ENCODE measurements at regions not wholly inside any gene's neighbourhood (a gene's known extent, or its start where the extent isn't known, plus 50 kb on each side); places are given as distances from the start of the nearest gene placed in this dataset.

GRCh38 chr10:106032450-106033002 is 1132.0 kb downstream of the SORCS1 start:
- H3K23ac ChIP-seq (ENCODE audit: insufficient read length), result no peak overlapping the region
- no peak overlapping the region for H3K4ac ChIP-seq (replicated peaks; ENCODE audit: insufficient read length, low read depth, low read length)
- ChIA-PET POLR2A (ENCODE audit: partially characterized antibody) (no interaction called here), CTCF (ENCODE audit: partially characterized antibody) (no interaction called here)
- no peak overlapping the region for H2BK120ac ChIP-seq (replicated peaks; ENCODE audit: low read depth, low read length)
- no peak overlapping the region for H3K9ac ChIP-seq (replicated peaks in 1 of 4; ENCODE audit: extremely low read depth in 1 of 4, low read depth in 3 of 4, low read length in 3 of 4)
- no peak overlapping the region for H3K56ac ChIP-seq (replicated peaks; ENCODE audit: insufficient read length, low read depth, low read length)
- no peaks in the 10 kb centered on the region for H3K36me3 ChIP-seq (ENCODE audit: control insufficient read depth in 2 of 4, insufficient read depth in 4 of 4, low read length in 3 of 4)
- H3K4me1 ChIP-seq (replicated peaks in 1 of 4; ENCODE audit: control insufficient read depth in 3 of 4, insufficient read depth in 4 of 4, low read length in 3 of 4), result no peaks in the 10 kb centered on the region
- H4K5ac ChIP-seq (ENCODE audit: insufficient read length, low read depth, low read length), result no peak overlapping the region
- no peak overlapping the region for H3K18ac ChIP-seq (ENCODE audit: extremely low read depth, low read length)
- H3K79me2 ChIP-seq (ENCODE audit: control insufficient read depth in 1 of 2, insufficient read depth in 2 of 2, low read length in 2 of 2), result no peaks in the 10 kb centered on the region
- H2BK12ac ChIP-seq (ENCODE audit: low read depth, low read length), result no peak overlapping the region
- no peak overlapping the region for H3K4me2 ChIP-seq (ENCODE audit: insufficient read depth in 1 of 2, low read depth in 2 of 2, low read length in 2 of 2)
- H4K8ac ChIP-seq (ENCODE audit: extremely low read depth, insufficient read depth, low read length), result no peak overlapping the region
- no peak overlapping the region for H2AFZ ChIP-seq (ENCODE audit: low read length)
- no peak overlapping the region for H4K91ac ChIP-seq (replicated peaks; ENCODE audit: insufficient read length, low read length)
- H2BK15ac ChIP-seq (ENCODE audit: low read length), result no peak overlapping the region
- WGBS, 2 experiments (ENCODE audit: extremely low coverage in 1 of 2, insufficient coverage in 1 of 2, insufficient read length in 1 of 2, insufficient replicate concordance in 2 of 2, low coverage in 1 of 2, low lambda C conversion rate in 2 of 2, missing lambda C conversion rate in 1 of 2), result 82% methylated on average over 1 of the region's 1 CpG; no CpG with 5 or more reads in 1 of the 2 experiments
- H3K9me3 ChIP-seq (ENCODE audit: insufficient read depth in 2 of 2, low read depth in 1 of 2, low read length in 1 of 2), result peaks cover 0 to 4% of the 10 kb centered on the region in 2 experiments; a peak in 2 of 4 replicates
- H3K23me2 ChIP-seq (ENCODE audit: low read depth, low read length), result no peaks in the 10 kb centered on the region
- H2BK20ac ChIP-seq (ENCODE audit: low read length), result no peak overlapping the region
- H3K4me3 ChIP-seq (ENCODE audit: extremely low read depth in 1 of 4, insufficient read depth in 2 of 4, low read depth in 3 of 4, low read length in 4 of 4), result no peak overlapping the region
- no peaks in the 10 kb centered on the region for H3K27me3 ChIP-seq (replicated peaks in 1 of 4; ENCODE audit: control insufficient read depth in 3 of 4, extremely low read depth in 1 of 4, insufficient read depth in 3 of 4, low read length in 3 of 4)
- DNase-seq (ENCODE audit: low read depth in 1 of 2, low spot score in 2 of 2) (no peak), FAIRE-seq (no peak)
- no peak overlapping the region for H3K27ac ChIP-seq (ENCODE audit: low read depth, low read length)
- H2AK5ac ChIP-seq (ENCODE audit: low read depth, low read length), result no peak overlapping the region
- no peak overlapping the region for H2BK5ac ChIP-seq (ENCODE audit: low read depth, low read length)
- no peaks in the 10 kb centered on the region for H3K79me1 ChIP-seq (ENCODE audit: low read depth, low read length)
- no peak overlapping the region for H3K14ac ChIP-seq (ENCODE audit: insufficient read length)
- H4K20me1 ChIP-seq (replicated peaks in 1 of 2; ENCODE audit: control insufficient read depth in 1 of 2, insufficient read depth in 2 of 2, low read length in 2 of 2), result no peaks in the 10 kb centered on the region
- no peak for TF ChIP-seq MAX (IDR thresholded peaks at IDR 0.05)
- TF ChIP-seq GTF2F1 (IDR thresholded peaks at IDR 0.05; ENCODE audit: borderline replicate concordance, low read depth, low read length), result no peak
- no peak for TF ChIP-seq SAP30 (IDR thresholded peaks at IDR 0.05; ENCODE audit: insufficient read depth, insufficient replicate concordance, low read length)
- TF ChIP-seq YY1 (IDR thresholded peaks at IDR 0.05; ENCODE audit: low read depth, low read length), result no peak
- TF ChIP-seq NANOG (IDR thresholded peaks at IDR 0.05; ENCODE audit: insufficient read depth, low read depth, low read length, poor library complexity, severe bottlenecking), result no peak
- TF ChIP-seq USF2 (IDR thresholded peaks at IDR 0.05; ENCODE audit: low read length), result no peak
- no peak for TF ChIP-seq EZH2 (IDR thresholded peaks at IDR 0.05; ENCODE audit: low read depth, low read length, severe bottlenecking)
- TF ChIP-seq RFX5 (IDR thresholded peaks at IDR 0.05; ENCODE audit: borderline replicate concordance, low read depth, low read length), result no peak
- TF ChIP-seq RXRA (IDR thresholded peaks at IDR 0.05; ENCODE audit: insufficient read depth, low read depth, low read length), result no peak
- no peak for TF ChIP-seq CHD2 (IDR thresholded peaks at IDR 0.05; ENCODE audit: low read length)
- no peak for TF ChIP-seq SUZ12 (IDR thresholded peaks at IDR 0.05; ENCODE audit: low read length)
- no peak for TF ChIP-seq TAF1 (IDR thresholded peaks at IDR 0.05; ENCODE audit: low read depth, low read length)
- TF ChIP-seq KDM4A (IDR thresholded peaks at IDR 0.05; ENCODE audit: low read depth, low read length, severe bottlenecking), result no peak
